A673 (cell line): ENCODE measurements at regions not wholly inside any gene's neighbourhood (a gene's known extent, or its start where the extent isn't known, plus 50 kb on each side); places are given as distances from the start of the nearest gene placed in this dataset.

Source experiments
- CTCF ChIP-seq: fragments of 300-800, 200-600 bp; sonication (generic); conservative IDR thresholded peaks from 2 replicates; pipeline ENCODE4 v1.5.1; 2017; ENCODE audit warnings: low read depth, mild to moderate bottlenecking, antibody characterized with exemption, low read length, moderate library complexity, mixed read lengths
- EZH2 ChIP-seq: fragments of 200-600 bp; sonication (generic); IDR thresholded peaks from 2 replicates; pipeline ENCODE4 v1.6.1; 2017; ENCODE audit warnings: borderline replicate concordance, low read depth, mild to moderate bottlenecking, mixed read lengths, antibody characterized with exemption, low read length; ENCODE audit not compliant: poor library complexity, severe bottlenecking

DNA sequence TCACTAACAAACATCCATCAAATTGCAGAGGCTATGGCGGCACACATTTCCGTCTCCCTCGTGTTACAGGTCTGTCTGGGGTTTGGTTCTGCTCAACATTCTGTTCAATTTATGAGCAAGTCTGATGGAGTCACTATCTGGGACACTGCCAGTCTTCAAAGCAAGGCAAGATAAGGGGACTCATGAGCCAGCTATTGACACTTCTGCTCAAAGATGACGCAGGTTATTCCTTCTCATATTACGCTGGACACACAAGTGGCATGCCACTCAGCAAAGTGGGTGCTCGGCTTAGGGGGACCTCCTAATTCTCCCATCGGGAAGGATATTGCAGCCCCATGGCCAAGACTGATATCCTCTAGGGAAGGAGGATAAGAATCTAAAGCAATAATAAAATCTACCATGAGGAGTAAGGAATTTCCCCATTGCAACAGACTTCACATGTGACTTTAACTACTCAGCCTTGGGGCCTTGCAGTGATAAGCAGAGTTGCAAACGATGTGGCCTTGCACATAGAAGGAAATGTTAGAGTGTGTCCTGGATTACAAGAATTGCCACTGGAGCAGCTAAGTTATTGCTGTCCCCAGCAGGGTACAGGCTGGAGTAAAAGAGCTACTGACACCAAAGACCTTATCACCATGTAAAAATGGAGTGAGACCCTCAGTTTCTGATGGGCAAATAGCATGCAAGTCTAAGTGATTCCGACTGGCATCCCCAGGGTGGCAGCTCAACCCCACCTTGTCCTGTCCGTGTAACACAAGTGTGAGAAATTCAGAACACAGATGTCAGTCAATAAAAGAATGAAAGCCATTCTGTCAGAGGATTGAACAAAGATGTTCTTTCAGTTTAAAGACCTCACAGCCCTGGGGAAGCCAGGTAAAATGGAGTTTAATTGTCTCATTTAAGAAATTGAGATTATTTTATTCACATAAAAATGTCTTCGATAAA lies 306.1 kb downstream of the IRS2 start:
- TF ChIP-seq CTCF (no peak), EZH2 (no peak)
